MM.1S (cell line): ENCODE measurements at regions not wholly inside any gene's neighbourhood (a gene's known extent, or its start where the extent isn't known, plus 50 kb on each side); places are given as distances from the start of the nearest gene placed in this dataset.

Experiments
- CTCF ChIP-seq: fragments of 300-600 bp; sonication (generic); IDR thresholded peaks from 2 replicates; pipeline ENCODE4 v1.5.1; 2016; ENCODE audit warnings: antibody characterized with exemption, low read length, mixed read lengths
- EZH2 ChIP-seq: fragments of 300-600 bp; sonication (generic); optimal IDR thresholded peaks from 2 replicates; pipeline ENCODE3; 2017; ENCODE audit warnings: low read depth, mild to moderate bottlenecking, antibody characterized with exemption, low read length, mixed read lengths
- EZH2phosphoT487 ChIP-seq: fragments of 300-600 bp; sonication (generic); IDR thresholded peaks from 2 replicates; pipeline ENCODE4 v1.6.1; 2018; ENCODE audit warnings: antibody characterized with exemption, low read length

- TF ChIP-seq EZH2phosphoT487 (no peak), CTCF (no peak), EZH2 (no peak)
These were observed 51.2 kb upstream of the PCBD1 start for GRCh38 chr10:70939441-70940003.
